HCT116 (cell line): ENCODE measurements at regions not wholly inside any gene's neighbourhood (a gene's known extent, or its start where the extent isn't known, plus 50 kb on each side); places are given as distances from the start of the nearest gene placed in this dataset.

ENCODE experiments used
- ATAC-seq: fragments of 200-7000 bp; cut with Tn5 transposase; 2 replicates; pipeline ENCODE4 v1.9.1; 2020; ENCODE audit warnings: mild to moderate bottlenecking, moderate library complexity
- BruUV-seq: library from RNA; stranded (reverse); fragments of 400-500 nt; replicated peaks from 2 replicates; lab custom pipeline; 2021; lab: Mats Ljungman, UMichigan
- CTCF ChIA-PET: fragments of 300-600 bp; sonication (Branson Sonifier 250); formaldehyde crosslinking; loops from one replicate; lab custom pipeline; 2021; ENCODE audit warnings: antibody characterized with exemption; lab: Charles Lee
- POLR2A ChIA-PET: fragments of 300-600, 350-600 bp; sonication (Branson Sonifier 250); formaldehyde crosslinking; loops from one replicate; lab custom pipeline; 2021; ENCODE audit warnings: antibody characterized with exemption; lab: Charles Lee
- RAD21 ChIA-PET, 2 experiments: fragments of 300-600 bp; sonication (Branson Sonifier 250); formaldehyde crosslinking; loops; one replicate each; lab custom pipeline; 2023; ENCODE audit warnings: low total read pairs in 2 of 2; ENCODE audit not compliant: uncharacterized antibody in 2 of 2, unreplicated experiment in 2 of 2, low non-redundant PET in 1 of 2; lab: Charles Lee
- DNase-seq: peaks from one replicate; pipeline ENCODE4 v3.0.0-alpha.2; 2010; ENCODE audit warnings: low read depth, low spot score
- H2AFZ ChIP-seq: fragments of 200-600 bp; shearing (Covaris generic), sonication (generic); 2 replicates; pipeline ENCODE4 v1.6.1; 2017; ENCODE audit warnings: low read depth, mixed run types, mixed read lengths, antibody characterized with exemption, low read length; ENCODE audit not compliant: poor library complexity, severe bottlenecking
- H3K27ac ChIP-seq: 2 replicates; pipeline ENCODE4 v1.5.1; 2012; ENCODE audit warnings: low read depth, low read length
- H3K27me3 ChIP-seq: fragments of 200-600 bp; sonication (generic); 2 replicates; pipeline ENCODE4 v1.6.1; 2016; ENCODE audit warnings: mixed run types, low read length, mixed read lengths; ENCODE audit not compliant: insufficient read depth
- H3K36me3 ChIP-seq, 2 experiments: fragments of 200-500 bp in 1 of 2; fragments of 200-600 bp in 1 of 2; sonication (Bioruptor generic) in 1 of 2; sonication (generic) in 1 of 2; 2 replicates each; pipeline versions ENCODE4 v1.5.1 to v1.6.1; 2014 to 2016; ENCODE audit warnings: low read length in 2 of 2, inconsistent platforms in 1 of 2, mixed read lengths in 1 of 2, mixed run types in 1 of 2; ENCODE audit not compliant: insufficient read depth in 2 of 2, control insufficient read depth in 1 of 2
- H3K4me1 ChIP-seq, 2 experiments: fragments of 200-600 bp in 1 of 2; sonication (generic) in 1 of 2; 2 replicates each; pipeline versions ENCODE4 v1.5.1 to v1.6.1; 2012 to 2017; ENCODE audit warnings: low read length in 2 of 2, inconsistent platforms in 1 of 2, mild to moderate bottlenecking in 1 of 2, mixed read lengths in 1 of 2, mixed run types in 1 of 2, moderate library complexity in 1 of 2; ENCODE audit not compliant: insufficient read depth in 2 of 2, control insufficient read depth in 1 of 2
- H3K4me2 ChIP-seq: fragments of 200-600 bp; sonication (generic); 2 replicates; pipeline ENCODE4 v1.6.1; 2017; ENCODE audit warnings: mixed run types, low read length, mixed read lengths
- H3K4me3 ChIP-seq, 2 experiments: fragments of 200-600 bp in 1 of 2; sonication (generic) in 1 of 2; replicated peaks in 1 of 2; 2 replicates each; pipeline ENCODE4 v1.5.1; 2011 to 2016; ENCODE audit warnings: low read length in 2 of 2, control low read depth in 1 of 2, low read depth in 1 of 2, mild to moderate bottlenecking in 1 of 2, mixed read lengths in 1 of 2, mixed run types in 1 of 2
- H3K79me2 ChIP-seq: fragments of 200-600 bp; sonication (generic); 2 replicates; pipeline ENCODE4 v1.6.1; 2017; ENCODE audit warnings: mild to moderate bottlenecking, mixed run types, low read length, moderate library complexity, mixed read lengths; ENCODE audit not compliant: insufficient read depth
- H3K9ac ChIP-seq: fragments of 200-600 bp; sonication (generic); 2 replicates; pipeline ENCODE4 v1.6.1; 2016; ENCODE audit warnings: low read length, mixed read lengths
- H3K9me2 ChIP-seq: fragments of 200-600 bp; sonication (generic), shearing (Covaris generic); 2 replicates; pipeline ENCODE4 v1.6.1; 2017; ENCODE audit warnings: mixed run types, mild to moderate bottlenecking, moderate library complexity; ENCODE audit not compliant: insufficient read depth
- H3K9me3 ChIP-seq, 2 experiments: fragments of 200-500 bp in 1 of 2; fragments of 200-600 bp in 1 of 2; sonication (Bioruptor generic) in 1 of 2; sonication (generic) in 1 of 2; 2 replicates each; pipeline ENCODE4 v1.6.1; 2014 to 2017; ENCODE audit warnings: low read length in 2 of 2, mixed read lengths in 2 of 2, inconsistent platforms in 1 of 2, low read depth in 1 of 2, mild to moderate bottlenecking in 1 of 2, mixed run types in 1 of 2, moderate library complexity in 1 of 2; ENCODE audit not compliant: control insufficient read depth in 1 of 2, insufficient read depth in 1 of 2
- H4K20me1 ChIP-seq: fragments of 200-600 bp; sonication (generic), shearing (Covaris generic); 2 replicates; pipeline ENCODE4 v1.6.1; 2017; ENCODE audit warnings: mixed run types, mild to moderate bottlenecking, moderate library complexity; ENCODE audit not compliant: insufficient read depth
- CBX3 ChIP-seq: IDR thresholded peaks from 2 replicates; pipeline ENCODE4 v1.6.1; 2012; ENCODE audit warnings: low read depth
- CTCF ChIP-seq, 3 experiments: fragments of 200-600 bp in 1 of 3; sonication (generic) in 1 of 3; IDR thresholded peaks in 2 of 3; conservative IDR thresholded peaks in 1 of 3; 2 replicates each; pipeline ENCODE4 v1.5.1; 2012 to 2017; ENCODE audit warnings: low read depth in 2 of 3, low read length in 2 of 3, antibody characterized with exemption in 1 of 3, borderline replicate concordance in 1 of 3, control low read depth in 1 of 3, mild to moderate bottlenecking in 1 of 3, mixed read lengths in 1 of 3, mixed run types in 1 of 3, moderate library complexity in 1 of 3; ENCODE audit not compliant: insufficient read depth in 1 of 3
- EGR1 ChIP-seq: IDR thresholded peaks from 2 replicates; pipeline ENCODE4 v1.6.1; 2012; ENCODE audit warnings: low read depth
- ELF1 ChIP-seq: IDR thresholded peaks from 2 replicates; pipeline ENCODE4 v1.6.1; 2012; ENCODE audit warnings: low read depth, borderline replicate concordance
- EZH2phosphoT487 ChIP-seq: fragments of 200-600 bp; IDR thresholded peaks from 2 replicates; pipeline ENCODE4 v1.6.1; 2018; ENCODE audit warnings: antibody characterized with exemption, borderline replicate concordance
- FOSL1 ChIP-seq: IDR thresholded peaks from 2 replicates; pipeline ENCODE4 v1.6.1; 2012; ENCODE audit warnings: low read depth
- MAX ChIP-seq: IDR thresholded peaks from 2 replicates; pipeline ENCODE4 v1.6.1; 2012
- POLR2A ChIP-seq: IDR thresholded peaks from 2 replicates; pipeline ENCODE4 v1.7.0; 2011; ENCODE audit warnings: borderline replicate concordance; ENCODE audit not compliant: insufficient read depth, insufficient read length; ENCODE audit errors: extremely low read depth
- POLR2AphosphoS5 ChIP-seq: IDR thresholded peaks from 2 replicates; pipeline ENCODE4 v1.6.1; 2011; ENCODE audit warnings: mild to moderate bottlenecking, low read depth, low read length, moderate library complexity
- RAD21 ChIP-seq: IDR thresholded peaks from 2 replicates; pipeline ENCODE4 v1.6.1; 2012; ENCODE audit warnings: low read depth, mild to moderate bottlenecking
- SIN3A ChIP-seq: IDR thresholded peaks from 2 replicates; pipeline ENCODE4 v1.6.1; 2012; ENCODE audit warnings: low read depth
- SP1 ChIP-seq: IDR thresholded peaks from 2 replicates; pipeline ENCODE4 v1.6.1; 2012; ENCODE audit warnings: low read depth
- SRF ChIP-seq: IDR thresholded peaks from 2 replicates; pipeline ENCODE4 v1.6.1; 2012; ENCODE audit warnings: low read depth
- TCF7L2 ChIP-seq: IDR thresholded peaks from 2 replicates; pipeline ENCODE4 v1.7.0; 2011; ENCODE audit warnings: borderline replicate concordance, inconsistent platforms; ENCODE audit not compliant: insufficient read depth, insufficient read length; ENCODE audit errors: extremely low read depth
- YY1 ChIP-seq: IDR thresholded peaks from 2 replicates; pipeline ENCODE4 v1.6.1; 2011; ENCODE audit warnings: low read length, low read depth, moderate library complexity, mild to moderate bottlenecking; ENCODE audit not compliant: insufficient replicate concordance; ENCODE audit errors: extremely low read depth
- ZNF274 ChIP-seq: fragments of 200-500 bp; sonication (Bioruptor generic); IDR thresholded peaks from 2 replicates; pipeline ENCODE4 v1.6.1; 2014; ENCODE audit warnings: mild to moderate bottlenecking, low read depth, low read length, inconsistent platforms
- intact Hi-C: fragments of 100-400 bp; cut with micrococcal nuclease; formaldehyde crosslinking; loops from 2 replicates; pipeline ENCODE4 v1.10.0; 2022
- TF ChIP-seq, protein P1 (sequence below): IDR thresholded peaks from 2 replicates; pipeline ENCODE4 v1.6.1; 2011; ENCODE audit warnings: mild to moderate bottlenecking, low read length, moderate library complexity; ENCODE audit not compliant: insufficient replicate concordance; ENCODE audit errors: extremely low read depth
- TF ChIP-seq, protein P2 (sequence below): IDR thresholded peaks from 2 replicates; pipeline ENCODE4 v1.6.1; 2012
- TF ChIP-seq, protein P3 (sequence below): IDR thresholded peaks from 2 replicates; pipeline ENCODE4 v1.6.1; 2012; ENCODE audit warnings: low read depth

GRCh38 chr5:164934039-164934438 is 1428.6 kb downstream of the MAT2B start:
- peaks cover 0 to 10% of the 10 kb centered on the region in 2 experiments; a peak in 2 of 4 replicates for H3K9me3 ChIP-seq
- no peaks in the 10 kb centered on the region for H3K36me3 ChIP-seq
- ChIA-PET CTCF (no interaction called here), RAD21 (no interaction called here), POLR2A (no interaction called here)
- no peak overlapping the region for H2AFZ ChIP-seq
- TF ChIP-seq RAD21 (no peak), TCF7L2 (no peak), MAX (no peak), CBX3 (no peak), FOSL1 (no peak), SIN3A (no peak), POLR2AphosphoS5 (no peak), ZNF274 (no peak), ELF1 (no peak), YY1 (no peak), SP1 (no peak), SRF (no peak), EZH2phosphoT487 (no peak), EGR1 (no peak), CTCF (IDR thresholded peaks at IDR 0.05 in 2 of 3, conservative IDR thresholded peaks at IDR 0.05 in 1 of 3; ENCODE audit: borderline replicate concordance in 1 of 3, insufficient read depth in 1 of 3, low read depth in 2 of 3, low read length in 2 of 3) (no peak), POLR2A (no peak)
- TF ChIP-seq, protein P1, sequence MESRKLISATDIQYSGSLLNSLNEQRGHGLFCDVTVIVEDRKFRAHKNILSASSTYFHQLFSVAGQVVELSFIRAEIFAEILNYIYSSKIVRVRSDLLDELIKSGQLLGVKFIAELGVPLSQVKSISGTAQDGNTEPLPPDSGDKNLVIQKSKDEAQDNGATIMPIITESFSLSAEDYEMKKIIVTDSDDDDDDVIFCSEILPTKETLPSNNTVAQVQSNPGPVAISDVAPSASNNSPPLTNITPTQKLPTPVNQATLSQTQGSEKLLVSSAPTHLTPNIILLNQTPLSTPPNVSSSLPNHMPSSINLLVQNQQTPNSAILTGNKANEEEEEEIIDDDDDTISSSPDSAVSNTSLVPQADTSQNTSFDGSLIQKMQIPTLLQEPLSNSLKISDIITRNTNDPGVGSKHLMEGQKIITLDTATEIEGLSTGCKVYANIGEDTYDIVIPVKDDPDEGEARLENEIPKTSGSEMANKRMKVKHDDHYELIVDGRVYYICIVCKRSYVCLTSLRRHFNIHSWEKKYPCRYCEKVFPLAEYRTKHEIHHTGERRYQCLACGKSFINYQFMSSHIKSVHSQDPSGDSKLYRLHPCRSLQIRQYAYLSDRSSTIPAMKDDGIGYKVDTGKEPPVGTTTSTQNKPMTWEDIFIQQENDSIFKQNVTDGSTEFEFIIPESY = no peak
- TF ChIP-seq, protein P2, sequence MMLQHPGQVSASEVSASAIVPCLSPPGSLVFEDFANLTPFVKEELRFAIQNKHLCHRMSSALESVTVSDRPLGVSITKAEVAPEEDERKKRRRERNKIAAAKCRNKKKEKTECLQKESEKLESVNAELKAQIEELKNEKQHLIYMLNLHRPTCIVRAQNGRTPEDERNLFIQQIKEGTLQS = no peak
- TF ChIP-seq, protein P3, sequence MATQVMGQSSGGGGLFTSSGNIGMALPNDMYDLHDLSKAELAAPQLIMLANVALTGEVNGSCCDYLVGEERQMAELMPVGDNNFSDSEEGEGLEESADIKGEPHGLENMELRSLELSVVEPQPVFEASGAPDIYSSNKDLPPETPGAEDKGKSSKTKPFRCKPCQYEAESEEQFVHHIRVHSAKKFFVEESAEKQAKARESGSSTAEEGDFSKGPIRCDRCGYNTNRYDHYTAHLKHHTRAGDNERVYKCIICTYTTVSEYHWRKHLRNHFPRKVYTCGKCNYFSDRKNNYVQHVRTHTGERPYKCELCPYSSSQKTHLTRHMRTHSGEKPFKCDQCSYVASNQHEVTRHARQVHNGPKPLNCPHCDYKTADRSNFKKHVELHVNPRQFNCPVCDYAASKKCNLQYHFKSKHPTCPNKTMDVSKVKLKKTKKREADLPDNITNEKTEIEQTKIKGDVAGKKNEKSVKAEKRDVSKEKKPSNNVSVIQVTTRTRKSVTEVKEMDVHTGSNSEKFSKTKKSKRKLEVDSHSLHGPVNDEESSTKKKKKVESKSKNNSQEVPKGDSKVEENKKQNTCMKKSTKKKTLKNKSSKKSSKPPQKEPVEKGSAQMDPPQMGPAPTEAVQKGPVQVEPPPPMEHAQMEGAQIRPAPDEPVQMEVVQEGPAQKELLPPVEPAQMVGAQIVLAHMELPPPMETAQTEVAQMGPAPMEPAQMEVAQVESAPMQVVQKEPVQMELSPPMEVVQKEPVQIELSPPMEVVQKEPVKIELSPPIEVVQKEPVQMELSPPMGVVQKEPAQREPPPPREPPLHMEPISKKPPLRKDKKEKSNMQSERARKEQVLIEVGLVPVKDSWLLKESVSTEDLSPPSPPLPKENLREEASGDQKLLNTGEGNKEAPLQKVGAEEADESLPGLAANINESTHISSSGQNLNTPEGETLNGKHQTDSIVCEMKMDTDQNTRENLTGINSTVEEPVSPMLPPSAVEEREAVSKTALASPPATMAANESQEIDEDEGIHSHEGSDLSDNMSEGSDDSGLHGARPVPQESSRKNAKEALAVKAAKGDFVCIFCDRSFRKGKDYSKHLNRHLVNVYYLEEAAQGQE = no peak
- intact Hi-C loops = no loop called here
- no TSS peak for BruUV-seq
- H3K9me2 ChIP-seq = no peaks in the 10 kb centered on the region
- no peaks in the 10 kb centered on the region for H3K27me3 ChIP-seq
- no peak overlapping the region for H3K4me2 ChIP-seq
- no peaks in the 10 kb centered on the region for H4K20me1 ChIP-seq
- no peaks in the 10 kb centered on the region for H3K79me2 ChIP-seq
- ATAC-seq = no peak
- H3K4me3 ChIP-seq = no peak overlapping the region
- no peaks in the 10 kb centered on the region for H3K4me1 ChIP-seq
- H3K27ac ChIP-seq = no peak overlapping the region
- no peak for DNase-seq
- H3K9ac ChIP-seq = no peak overlapping the region
